Spleen (tissue), 7 donors: ENCODE measurements at regions not wholly inside any gene's neighbourhood (a gene's known extent, or its start where the extent isn't known, plus 50 kb on each side); places are given as distances from the start of the nearest gene placed in this dataset.

ENCODE experiments used
- CTCF ChIP-seq, 11 experiments: fragments of 200-600 bp in 7 of 11; fragments of 450-650 bp in 4 of 11; sonication (generic) in 4 of 11; IDR thresholded peaks in 8 of 11; conservative IDR thresholded peaks in 3 of 11; 1 replicate in 7 of 11; 2 replicates in 4 of 11; pipeline versions ENCODE4 v1.4.0 to v1.8.0; 2016 to 2021; ENCODE audit warnings: antibody characterized with exemption in 11 of 11, inconsistent platforms in 4 of 11, mild to moderate bottlenecking in 1 of 11
- POLR2A ChIP-seq, 3 donors: fragments of 450-650 bp; IDR thresholded peaks; one replicate each; pipeline ENCODE4 v1.5.1; 2017; ENCODE audit warnings: antibody characterized with exemption in 3 of 3, mild to moderate bottlenecking in 1 of 3
- donor health status: DM: no; HTN: no; CAD: no; lungs with moderate emphysema.
- donor health status: DM: no; HTN: no; CAD: no.
- donor health status: DM: no; HTN: no; CAD: no.

GRCh38 chr13:105345131-105345530 lies 1190.3 kb downstream of the EFNB2 start:
- no peak for TF ChIP-seq CTCF (IDR thresholded peaks at IDR 0.05 in 8 of 11, conservative IDR thresholded peaks at IDR 0.05 in 3 of 11)
- TF ChIP-seq POLR2A (IDR thresholded peaks at IDR 0.05): no peak
